HepG2 (cell line): ENCODE measurements at regions not wholly inside any gene's neighbourhood (a gene's known extent, or its start where the extent isn't known, plus 50 kb on each side); places are given as distances from the start of the nearest gene placed in this dataset.

Source experiments
- ATAC-seq: fragments of 200-7000 bp; cut with Tn5 transposase; 3 replicates; pipeline ENCODE4 v1.9.1; 2020; ENCODE audit warnings: mild to moderate bottlenecking, moderate library complexity
- BruUV-seq: library from RNA; stranded (reverse); fragments of 400-500 nt; replicated peaks from 2 replicates; lab custom pipeline; 2021; lab: Mats Ljungman, UMichigan
- CTCF ChIA-PET: fragments of 300-600 bp; formaldehyde crosslinking; extraction: SDS; loops from one replicate; lab custom pipeline; 2021; ENCODE audit warnings: low total read pairs, inconsistent platforms, low intra/inter-chr PET ratio; lab: Yijun Ruan, JAX
- POLR2A ChIA-PET: fragments of 350-600 bp; sonication (Branson Sonifier 250); formaldehyde crosslinking; loops from one replicate; lab custom pipeline; 2020; ENCODE audit warnings: antibody characterized with exemption, inconsistent platforms; lab: Yijun Ruan, JAX
- DNase-seq: peaks from one replicate; pipeline ENCODE4 v3.0.0-alpha.2; 2015; ENCODE audit warnings: low spot score
- FAIRE-seq: peaks from 3 replicates; lab custom pipeline; 2011; peaks lifted over from hg19 to GRCh38; lab: Jason Lieb, UNC
- H2AFZ ChIP-seq: one replicate; pipeline ENCODE4 v1.6.1; 2011; ENCODE audit warnings: low read length, inconsistent platforms
- H3K27ac ChIP-seq: fragments of 300-600 bp; 3 replicates; pipeline ENCODE4 v1.8.0; 2011; ENCODE audit warnings: mixed run types, mild to moderate bottlenecking, mixed read lengths, low read length, inconsistent platforms; ENCODE audit not compliant: insufficient read depth; ENCODE audit errors: extremely low read length
- H3K27me3 ChIP-seq, 2 experiments: fragments of 200-600 bp in 1 of 2; 2 replicates in 1 of 2; 3 replicates in 1 of 2; pipeline versions ENCODE4 v1.6.0 to v1.8.0; 2011; ENCODE audit warnings: low read length in 2 of 2, mild to moderate bottlenecking in 2 of 2, moderate library complexity in 2 of 2, inconsistent platforms in 1 of 2; ENCODE audit not compliant: insufficient read depth in 2 of 2, control insufficient read depth in 1 of 2
- H3K36me3 ChIP-seq, 2 experiments: fragments of 200-600 bp in 1 of 2; replicated peaks in 1 of 2; 2 replicates in 1 of 2; 3 replicates in 1 of 2; pipeline versions ENCODE4 v1.5.1 to v1.8.0; 2011; ENCODE audit warnings: low read length in 2 of 2, inconsistent platforms in 1 of 2; ENCODE audit not compliant: insufficient read depth in 2 of 2, control insufficient read depth in 1 of 2
- H3K4me1 ChIP-seq: 2 replicates; pipeline ENCODE4 v1.5.1; 2012; ENCODE audit warnings: low read length, inconsistent platforms; ENCODE audit not compliant: insufficient read depth
- H3K4me2 ChIP-seq: 2 replicates; pipeline ENCODE4 v1.6.0; 2011; ENCODE audit warnings: low read depth, low read length, inconsistent platforms
- H3K4me3 ChIP-seq, 3 experiments: fragments of 200-600 bp in 1 of 3; sonication (generic), shearing (Covaris generic) in 1 of 3; replicated peaks in 1 of 3; 2 replicates each; pipeline ENCODE4 v1.5.1; 2011 to 2016; ENCODE audit warnings: low read length in 3 of 3, inconsistent platforms in 2 of 3, low read depth in 2 of 3, mild to moderate bottlenecking in 2 of 3, control low read depth in 1 of 3, mixed read lengths in 1 of 3; ENCODE audit not compliant: insufficient read depth in 1 of 3
- H3K79me2 ChIP-seq: one replicate; pipeline ENCODE4 v1.6.1; 2011; ENCODE audit warnings: low read length, inconsistent platforms; ENCODE audit not compliant: insufficient read depth
- H3K9ac ChIP-seq: 2 replicates; pipeline ENCODE4 v1.6.0; 2011; ENCODE audit warnings: mild to moderate bottlenecking, low read depth, low read length, inconsistent platforms; ENCODE audit not compliant: insufficient read depth
- H3K9me3 ChIP-seq: 2 replicates; pipeline ENCODE4 v1.5.1; 2012; ENCODE audit warnings: mild to moderate bottlenecking, low read length
- H4K20me1 ChIP-seq: 2 replicates; pipeline ENCODE4 v1.6.0; 2011; ENCODE audit warnings: inconsistent platforms, mild to moderate bottlenecking, low read length, moderate library complexity; ENCODE audit not compliant: insufficient read depth
- FOSL2 ChIP-seq: sonication (generic); formaldehyde crosslinking; IDR thresholded peaks from 2 replicates; pipeline ENCODE4 v1.4.0; 2020; ENCODE audit warnings: missing genetic modification reagents
- KLF15 ChIP-seq: sonication (generic); formaldehyde crosslinking; IDR thresholded peaks from 2 replicates; pipeline ENCODE4 v1.8.1; 2023; ENCODE audit warnings: borderline replicate concordance, mild to moderate bottlenecking, inconsistent platforms, missing genetic modification reagents, mixed read lengths
- KLF6 ChIP-seq: IDR thresholded peaks from 2 replicates; pipeline ENCODE4 v1.8.0; 2016; ENCODE audit warnings: missing biosample characterization, missing genetic modification reagents
- NCOA1 ChIP-seq: sonication (generic); formaldehyde crosslinking; IDR thresholded peaks from 2 replicates; pipeline ENCODE4 v1.9.0; 2021; ENCODE audit warnings: missing genetic modification reagents
- NCOA2 ChIP-seq: sonication (generic); formaldehyde crosslinking; IDR thresholded peaks from 2 replicates; pipeline ENCODE4 v1.8.0; 2022; ENCODE audit warnings: inconsistent platforms
- RORA ChIP-seq: sonication (generic); formaldehyde crosslinking; IDR thresholded peaks from 2 replicates; pipeline ENCODE4 v1.5.0; 2020; ENCODE audit warnings: mild to moderate bottlenecking, missing genetic modification reagents, moderate library complexity
- USF2 ChIP-seq, 2 experiments: sonication (generic) in 1 of 2; formaldehyde crosslinking in 1 of 2; IDR thresholded peaks; 2 replicates each; pipeline versions ENCODE4 v1.5.1 to v1.6.1; 2011 to 2020; ENCODE audit warnings: borderline replicate concordance in 1 of 2, low read depth in 1 of 2, low read length in 1 of 2, mild to moderate bottlenecking in 1 of 2, missing genetic modification reagents in 1 of 2, moderate library complexity in 1 of 2
- ZNF580 ChIP-seq: IDR thresholded peaks from 2 replicates; pipeline ENCODE4 v1.6.1; 2016; ENCODE audit warnings: low read depth, borderline replicate concordance
- ZNF772 ChIP-seq: sonication (generic); formaldehyde crosslinking; IDR thresholded peaks from 2 replicates; pipeline ENCODE4 v1.5.0; 2020; ENCODE audit warnings: mild to moderate bottlenecking, missing genetic modification reagents
- WGBS: methylation state at CpG from one replicate; pipeline ENCODE4 v1.1.6; 2017; ENCODE audit warnings: low lambda C conversion rate; 5-methylcytosine and 5-hydroxymethylcytosine counted together
- in situ Hi-C: cut with HindIII; loops from 2 replicates; pipeline ENCODE4 v1.10.0; 2017; ENCODE audit warnings: low pct_unique_long_range_greater_than_20kb; ENCODE audit not compliant: extremely low pct_ligation_motif_present
- intact Hi-C: fragments of 100-400 bp; cut with micrococcal nuclease; formaldehyde crosslinking; loops from one replicate; pipeline ENCODE4 v1.10.0; 2022; ENCODE audit not compliant: unreplicated experiment

GRCh38 chr18:60872434-60872833 is 460.8 kb upstream of the CDH20 start:
- intact Hi-C loops, result no loop called here
- TF ChIP-seq ZNF772 (no peak), ZNF580 (no peak), NCOA2 (no peak), NCOA1 (CRISPR knock-in tag) (no peak), RORA (no peak), KLF6 (CRISPR knock-in tag) (no peak), USF2 (IDR thresholded peaks at IDR 0.05; ENCODE audit: low read depth, low read length) (no peak), USF2 (CRISPR knock-in tag; IDR thresholded peaks at IDR 0.05; ENCODE audit: borderline replicate concordance) (no peak), KLF15 (CRISPR knock-in tag) (no peak), FOSL2 (CRISPR knock-in tag) (no peak)
- CTCF ChIA-PET, result no interaction called here
- Histone ChIP-seq H4K20me1 (no peaks in the 10 kb centered on the region), H3K27ac (no peak overlapping the region), H2AFZ (no peak overlapping the region), H3K4me1 (no peaks in the 10 kb centered on the region), H3K27me3 (no peaks in the 10 kb centered on the region), H3K4me2 (no peak overlapping the region), H3K9me3 (no peaks in the 10 kb centered on the region), H3K79me2 (no peaks in the 10 kb centered on the region), H3K36me3 (no peaks in the 10 kb centered on the region), H3K9ac (no peak overlapping the region), H3K4me3 (no peak overlapping the region)
- no peak for DNase-seq
- POLR2A ChIA-PET, result no interaction called here
- BruUV-seq, result no TSS peak
- no peak for FAIRE-seq
- in situ Hi-C loops, result no loop called here
- no peak for ATAC-seq
- 3% methylated on average over 3 of the region's 3 CpGs for WGBS
